ENCODE measurements at regions not wholly inside any gene's neighbourhood (a gene's known extent, or its start where the extent isn't known, plus 50 kb on each side); places are given as distances from the start of the nearest gene placed in this dataset.

DNA sequence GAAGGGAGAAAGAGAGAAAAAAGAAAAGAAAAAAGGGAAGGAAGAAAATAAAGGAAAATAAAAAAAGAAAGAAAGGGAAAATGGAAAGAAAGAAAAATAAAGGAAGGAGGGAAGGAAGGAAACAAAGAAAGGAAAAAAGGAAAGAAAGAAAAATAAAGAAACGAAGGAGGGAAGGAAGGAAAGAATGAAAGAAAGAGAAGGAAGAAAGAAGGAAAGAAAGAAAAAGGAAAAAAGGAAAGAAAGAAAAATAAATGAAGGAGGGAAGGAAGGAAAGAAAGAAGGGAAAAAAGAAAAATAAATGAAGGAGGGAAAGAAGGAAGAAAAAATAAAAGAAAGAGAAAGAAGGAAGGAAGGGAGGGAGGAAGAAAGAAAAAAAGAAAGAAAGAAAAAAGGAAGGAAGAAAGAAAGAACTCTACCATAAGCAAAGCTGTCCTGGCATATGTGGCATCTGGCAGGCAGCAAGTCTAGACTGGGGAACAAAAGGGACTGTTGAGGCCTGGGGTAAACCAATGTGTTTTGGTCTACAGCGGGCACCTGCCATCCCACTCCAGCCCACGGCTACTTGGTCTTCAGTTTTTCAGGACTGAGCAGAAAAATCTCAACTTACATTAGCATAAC, 86.9 kb downstream of the TFAP2C start:
- no peaks in the 10 kb centered on the region for H3K9me2 ChIP-seq (ENCODE audit: insufficient read depth)
- no peak overlapping the region for H2AFZ ChIP-seq (ENCODE audit: low read depth, low read length, poor library complexity, severe bottlenecking)
- no peaks in the 10 kb centered on the region for H3K9me3 ChIP-seq (ENCODE audit: control insufficient read depth in 1 of 2, insufficient read depth in 1 of 2, low read depth in 1 of 2, low read length in 2 of 2)
- ChIA-PET CTCF (no interaction called here), POLR2A (no interaction called here), RAD21 (ENCODE audit: low non-redundant PET in 1 of 2, low total read pairs in 2 of 2, uncharacterized antibody in 2 of 2, unreplicated experiment in 2 of 2) (no interaction called here)
- no peak for TF ChIP-seq TCF7L2 (IDR thresholded peaks at IDR 0.05; ENCODE audit: borderline replicate concordance, extremely low read depth, insufficient read depth, insufficient read length)
- TF ChIP-seq POLR2A (IDR thresholded peaks at IDR 0.05; ENCODE audit: borderline replicate concordance, extremely low read depth, insufficient read depth, insufficient read length) = no peak
- TF ChIP-seq FOSL1 (IDR thresholded peaks at IDR 0.05; ENCODE audit: low read depth) = no peak
- TF ChIP-seq EZH2 (IDR thresholded peaks at IDR 0.05) = no peak
- no peak for TF ChIP-seq EZH2phosphoT487 (IDR thresholded peaks at IDR 0.05; ENCODE audit: borderline replicate concordance)
- no peak for TF ChIP-seq RAD21 (IDR thresholded peaks at IDR 0.05; ENCODE audit: low read depth)
- TF ChIP-seq POLR2AphosphoS5 (IDR thresholded peaks at IDR 0.05; ENCODE audit: low read depth, low read length) = no peak
- no peak for TF ChIP-seq ZFX (IDR thresholded peaks at IDR 0.05)
- TF ChIP-seq YY1 (IDR thresholded peaks at IDR 0.05; ENCODE audit: extremely low read depth, insufficient replicate concordance, low read depth, low read length) = no peak
- no peak for TF ChIP-seq ZNF274 (IDR thresholded peaks at IDR 0.05; ENCODE audit: low read depth, low read length)
- H3K4me1 ChIP-seq (ENCODE audit: control insufficient read depth in 1 of 2, insufficient read depth in 2 of 2, low read length in 2 of 2) = peaks cover 15 to 16% of the 10 kb centered on the region in 2 experiments
- no peaks in the 10 kb centered on the region for H4K20me1 ChIP-seq (ENCODE audit: insufficient read depth)
- DNase-seq (ENCODE audit: low read depth, low spot score) (no peak), ATAC-seq (no peak)
- no peak overlapping the region for H3K9ac ChIP-seq (ENCODE audit: low read length)
- intact Hi-C loops (cut with micrococcal nuclease) = no loop called here
- H3K36me3 ChIP-seq (ENCODE audit: control insufficient read depth in 1 of 2, insufficient read depth in 2 of 2, low read length in 2 of 2) = no peaks in the 10 kb centered on the region
- no peaks in the 10 kb centered on the region for H3K27me3 ChIP-seq (ENCODE audit: insufficient read depth, low read length)
- H3K4me3 ChIP-seq (replicated peaks in 1 of 2; ENCODE audit: low read depth in 1 of 2, low read length in 2 of 2) = no peak overlapping the region
- H3K4me2 ChIP-seq (ENCODE audit: low read length) = no peak overlapping the region
- BruUV-seq (replicated peaks) = no TSS peak
- H3K27ac ChIP-seq (ENCODE audit: low read depth, low read length) = no peak overlapping the region
- no peaks in the 10 kb centered on the region for H3K79me2 ChIP-seq (ENCODE audit: insufficient read depth, low read length)

- intact Hi-C loops (cut with micrococcal nuclease) = no loop called here
- ChIA-PET RAD21 (ENCODE audit: low non-redundant PET in 1 of 2, low total read pairs in 2 of 2, uncharacterized antibody in 2 of 2, unreplicated experiment in 2 of 2) (no interaction called here), CTCF (no interaction called here), POLR2A (no interaction called here)
- Histone ChIP-seq H4K20me1 (ENCODE audit: insufficient read depth) (no peaks in the 10 kb centered on the region), H3K9me2 (ENCODE audit: insufficient read depth) (no peaks in the 10 kb centered on the region), H3K79me2 (ENCODE audit: insufficient read depth, low read length) (no peaks in the 10 kb centered on the region), H3K9ac (ENCODE audit: low read length) (no peak overlapping the region), H3K4me3 (replicated peaks in 1 of 2; ENCODE audit: low read depth in 1 of 2, low read length in 2 of 2) (no peak overlapping the region), H3K36me3 (ENCODE audit: control insufficient read depth in 1 of 2, insufficient read depth in 2 of 2, low read length in 2 of 2) (no peaks in the 10 kb centered on the region), H3K4me1 (ENCODE audit: control insufficient read depth in 1 of 2, insufficient read depth in 2 of 2, low read length in 2 of 2) (peaks cover 7 to 8% of the 10 kb centered on the region in 2 experiments), H3K4me2 (ENCODE audit: low read length) (no peak overlapping the region), H2AFZ (ENCODE audit: low read depth, low read length, poor library complexity, severe bottlenecking) (no peak overlapping the region), H3K27me3 (ENCODE audit: insufficient read depth, low read length) (no peaks in the 10 kb centered on the region), H3K9me3 (ENCODE audit: control insufficient read depth in 1 of 2, insufficient read depth in 1 of 2, low read depth in 1 of 2, low read length in 2 of 2) (no peaks in the 10 kb centered on the region), H3K27ac (ENCODE audit: low read depth, low read length) (no peak overlapping the region)
- DNase-seq (ENCODE audit: low read depth, low spot score) (no peak), ATAC-seq (no peak)
- TF ChIP-seq ELF1 (IDR thresholded peaks at IDR 0.05; ENCODE audit: borderline replicate concordance, low read depth) (no peak), POLR2A (IDR thresholded peaks at IDR 0.05; ENCODE audit: borderline replicate concordance, extremely low read depth, insufficient read depth, insufficient read length) (no peak), SP1 (IDR thresholded peaks at IDR 0.05; ENCODE audit: low read depth) (no peak), CBX3 (IDR thresholded peaks at IDR 0.05; ENCODE audit: low read depth) (no peak), TCF7L2 (IDR thresholded peaks at IDR 0.05; ENCODE audit: borderline replicate concordance, extremely low read depth, insufficient read depth, insufficient read length) (no peak), RAD21 (IDR thresholded peaks at IDR 0.05; ENCODE audit: low read depth) (no peak), CEBPB (IDR thresholded peaks at IDR 0.05; ENCODE audit: low read depth) (no peak), YY1 (IDR thresholded peaks at IDR 0.05; ENCODE audit: extremely low read depth, insufficient replicate concordance, low read depth, low read length) (no peak), EGR1 (IDR thresholded peaks at IDR 0.05; ENCODE audit: low read depth) (no peak), EZH2phosphoT487 (IDR thresholded peaks at IDR 0.05; ENCODE audit: borderline replicate concordance) (no peak)
- TF ChIP-seq, protein P1, sequence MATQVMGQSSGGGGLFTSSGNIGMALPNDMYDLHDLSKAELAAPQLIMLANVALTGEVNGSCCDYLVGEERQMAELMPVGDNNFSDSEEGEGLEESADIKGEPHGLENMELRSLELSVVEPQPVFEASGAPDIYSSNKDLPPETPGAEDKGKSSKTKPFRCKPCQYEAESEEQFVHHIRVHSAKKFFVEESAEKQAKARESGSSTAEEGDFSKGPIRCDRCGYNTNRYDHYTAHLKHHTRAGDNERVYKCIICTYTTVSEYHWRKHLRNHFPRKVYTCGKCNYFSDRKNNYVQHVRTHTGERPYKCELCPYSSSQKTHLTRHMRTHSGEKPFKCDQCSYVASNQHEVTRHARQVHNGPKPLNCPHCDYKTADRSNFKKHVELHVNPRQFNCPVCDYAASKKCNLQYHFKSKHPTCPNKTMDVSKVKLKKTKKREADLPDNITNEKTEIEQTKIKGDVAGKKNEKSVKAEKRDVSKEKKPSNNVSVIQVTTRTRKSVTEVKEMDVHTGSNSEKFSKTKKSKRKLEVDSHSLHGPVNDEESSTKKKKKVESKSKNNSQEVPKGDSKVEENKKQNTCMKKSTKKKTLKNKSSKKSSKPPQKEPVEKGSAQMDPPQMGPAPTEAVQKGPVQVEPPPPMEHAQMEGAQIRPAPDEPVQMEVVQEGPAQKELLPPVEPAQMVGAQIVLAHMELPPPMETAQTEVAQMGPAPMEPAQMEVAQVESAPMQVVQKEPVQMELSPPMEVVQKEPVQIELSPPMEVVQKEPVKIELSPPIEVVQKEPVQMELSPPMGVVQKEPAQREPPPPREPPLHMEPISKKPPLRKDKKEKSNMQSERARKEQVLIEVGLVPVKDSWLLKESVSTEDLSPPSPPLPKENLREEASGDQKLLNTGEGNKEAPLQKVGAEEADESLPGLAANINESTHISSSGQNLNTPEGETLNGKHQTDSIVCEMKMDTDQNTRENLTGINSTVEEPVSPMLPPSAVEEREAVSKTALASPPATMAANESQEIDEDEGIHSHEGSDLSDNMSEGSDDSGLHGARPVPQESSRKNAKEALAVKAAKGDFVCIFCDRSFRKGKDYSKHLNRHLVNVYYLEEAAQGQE (IDR thresholded peaks at IDR 0.05; ENCODE audit: low read depth) = no peak
- TF ChIP-seq, protein P2, sequence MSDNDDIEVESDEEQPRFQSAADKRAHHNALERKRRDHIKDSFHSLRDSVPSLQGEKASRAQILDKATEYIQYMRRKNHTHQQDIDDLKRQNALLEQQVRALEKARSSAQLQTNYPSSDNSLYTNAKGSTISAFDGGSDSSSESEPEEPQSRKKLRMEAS (IDR thresholded peaks at IDR 0.05) = no peak
- no TSS peak for BruUV-seq (replicated peaks)
These were observed 87.7 kb downstream of the TFAP2C start for GRCh38 chr20:56716806-56717205.
